Gastroesophageal sphincter (tissue), 3 donors: ENCODE measurements at regions not wholly inside any gene's neighbourhood (a gene's known extent, or its start where the extent isn't known, plus 50 kb on each side); places are given as distances from the start of the nearest gene placed in this dataset.

Source experiments
- POLR2AphosphoS5 ChIP-seq: sonication (generic); formaldehyde crosslinking; IDR thresholded peaks from one replicate; pipeline ENCODE4 v1.6.1; 2017; ENCODE audit warnings: antibody characterized with exemption
- TF ChIP-seq, protein P1 (sequence below), 4 experiments: fragments of 200-600 bp in 2 of 4; fragments of 450-650 bp in 2 of 4; sonication (generic) in 1 of 4; IDR thresholded peaks; one replicate each; pipeline ENCODE4 v1.5.1; 2017 to 2019; ENCODE audit warnings: antibody characterized with exemption in 4 of 4, mild to moderate bottlenecking in 2 of 4, moderate library complexity in 2 of 4

DNA sequence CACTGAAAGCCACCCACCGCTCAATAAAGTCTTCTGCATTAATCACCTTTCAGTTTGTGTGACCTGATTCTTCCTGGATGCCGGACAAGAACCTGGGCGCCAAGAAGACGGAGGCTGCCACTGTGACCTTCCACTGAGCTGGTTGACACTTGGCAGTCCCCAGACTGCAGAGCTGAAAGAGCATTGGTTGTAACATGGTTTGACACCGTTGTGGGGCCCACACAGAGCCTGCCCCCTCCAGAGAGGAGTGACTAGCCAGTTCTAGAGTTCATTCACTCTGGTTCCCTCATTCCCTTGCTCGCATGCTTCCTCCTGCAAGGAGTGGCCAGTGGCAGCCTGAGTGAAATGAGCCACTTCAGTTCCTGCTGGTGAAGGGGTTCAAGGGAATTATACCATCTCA, 86.2 kb upstream of the ANXA1 start:
- TF ChIP-seq, protein P1, sequence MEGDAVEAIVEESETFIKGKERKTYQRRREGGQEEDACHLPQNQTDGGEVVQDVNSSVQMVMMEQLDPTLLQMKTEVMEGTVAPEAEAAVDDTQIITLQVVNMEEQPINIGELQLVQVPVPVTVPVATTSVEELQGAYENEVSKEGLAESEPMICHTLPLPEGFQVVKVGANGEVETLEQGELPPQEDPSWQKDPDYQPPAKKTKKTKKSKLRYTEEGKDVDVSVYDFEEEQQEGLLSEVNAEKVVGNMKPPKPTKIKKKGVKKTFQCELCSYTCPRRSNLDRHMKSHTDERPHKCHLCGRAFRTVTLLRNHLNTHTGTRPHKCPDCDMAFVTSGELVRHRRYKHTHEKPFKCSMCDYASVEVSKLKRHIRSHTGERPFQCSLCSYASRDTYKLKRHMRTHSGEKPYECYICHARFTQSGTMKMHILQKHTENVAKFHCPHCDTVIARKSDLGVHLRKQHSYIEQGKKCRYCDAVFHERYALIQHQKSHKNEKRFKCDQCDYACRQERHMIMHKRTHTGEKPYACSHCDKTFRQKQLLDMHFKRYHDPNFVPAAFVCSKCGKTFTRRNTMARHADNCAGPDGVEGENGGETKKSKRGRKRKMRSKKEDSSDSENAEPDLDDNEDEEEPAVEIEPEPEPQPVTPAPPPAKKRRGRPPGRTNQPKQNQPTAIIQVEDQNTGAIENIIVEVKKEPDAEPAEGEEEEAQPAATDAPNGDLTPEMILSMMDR (IDR thresholded peaks at IDR 0.05) = no peak
- TF ChIP-seq POLR2AphosphoS5 = no peak
